GM19372 (cell line): ENCODE measurements at regions not wholly inside any gene's neighbourhood (a gene's known extent, or its start where the extent isn't known, plus 50 kb on each side); places are given as distances from the start of the nearest gene placed in this dataset.

Experiments used
- ATAC-seq: cut with Tn5 transposase; IDR thresholded peaks from one replicate; pipeline ENCODE4 v1.9.1; 2021; ENCODE audit warnings: mild to moderate bottlenecking, low read depth, moderate library complexity; ENCODE audit not compliant: unreplicated experiment

DNA sequence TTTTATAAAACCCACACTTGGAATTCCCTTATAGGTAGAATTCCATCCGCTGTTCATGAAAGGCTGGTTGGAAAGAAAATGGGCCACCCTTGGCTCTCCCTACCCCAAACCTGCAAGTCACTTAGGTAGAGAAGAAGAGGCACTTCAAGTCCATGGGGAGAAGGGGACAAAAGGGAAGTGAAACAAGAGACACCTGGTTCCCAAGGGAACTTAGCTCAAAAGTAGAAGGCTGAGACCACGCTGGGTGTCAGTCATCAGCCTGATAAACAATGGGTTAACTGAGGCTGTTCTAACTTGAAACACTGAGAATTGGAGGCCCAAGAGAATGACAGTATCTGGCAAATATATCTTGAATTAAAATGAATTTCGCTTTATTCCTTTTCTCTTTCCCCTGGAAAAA lies 330.8 kb upstream of the NFE2L3 start:
- ATAC-seq: no peak

DNA sequence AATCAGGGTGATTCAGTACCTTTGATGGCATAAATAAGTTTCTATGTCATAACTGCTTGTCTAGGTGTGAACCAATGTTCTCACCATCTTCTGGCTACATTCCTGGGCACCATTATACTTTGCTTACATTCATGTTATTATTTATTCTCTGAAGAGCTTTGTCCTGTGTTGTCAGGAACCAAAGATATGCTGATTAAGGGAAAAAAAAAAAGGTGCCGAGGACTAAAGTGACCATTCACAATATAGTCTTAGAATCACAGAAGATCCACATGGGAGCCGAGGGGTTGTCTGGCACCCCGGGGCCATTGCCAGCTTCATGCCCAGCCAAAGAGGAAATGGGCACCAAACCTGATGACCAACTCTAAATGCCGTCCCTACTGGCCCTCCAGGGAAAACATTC lies 329.2 kb upstream of the NFE2L3 start:
- no peak for ATAC-seq

DNA sequence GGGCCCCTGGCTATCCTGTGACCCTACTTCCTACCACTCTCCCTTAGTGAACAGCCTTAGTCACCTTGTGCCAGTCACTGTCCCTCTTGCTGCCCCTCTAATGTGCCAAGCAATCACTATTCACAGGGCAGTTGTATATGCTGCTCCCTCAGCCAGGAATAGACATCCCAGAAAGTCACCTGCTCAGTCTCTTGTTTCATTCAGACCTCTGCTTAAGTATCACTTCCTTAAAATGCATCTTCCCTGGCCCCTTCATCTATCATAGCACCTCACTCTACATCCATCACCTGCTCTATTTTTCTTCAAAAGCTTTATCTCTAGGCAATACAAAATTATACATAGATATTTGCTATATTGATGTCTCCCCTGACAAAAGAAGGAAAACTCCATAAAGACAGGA lies 328.4 kb upstream of the NFE2L3 start:
- no peak for ATAC-seq

DNA sequence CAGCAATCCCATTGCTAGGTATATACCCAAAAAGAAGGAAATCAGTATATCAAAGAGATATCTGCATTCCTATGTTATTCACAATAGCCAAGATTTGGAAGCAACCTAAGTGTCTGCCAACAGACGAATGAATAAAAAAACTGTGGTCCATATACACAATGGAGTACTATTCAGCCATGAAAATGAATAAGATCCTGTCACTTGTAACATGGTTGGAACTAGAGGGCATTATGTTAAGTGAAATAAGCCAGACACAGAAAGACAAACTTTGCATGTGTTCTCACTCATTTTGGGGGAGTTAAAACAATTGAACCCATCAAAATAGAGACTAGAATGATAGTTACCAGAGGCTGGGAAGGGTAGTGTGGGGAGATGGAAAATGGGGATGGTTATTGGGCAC lies 323.5 kb upstream of the NFE2L3 start:
- no peak for ATAC-seq

DNA sequence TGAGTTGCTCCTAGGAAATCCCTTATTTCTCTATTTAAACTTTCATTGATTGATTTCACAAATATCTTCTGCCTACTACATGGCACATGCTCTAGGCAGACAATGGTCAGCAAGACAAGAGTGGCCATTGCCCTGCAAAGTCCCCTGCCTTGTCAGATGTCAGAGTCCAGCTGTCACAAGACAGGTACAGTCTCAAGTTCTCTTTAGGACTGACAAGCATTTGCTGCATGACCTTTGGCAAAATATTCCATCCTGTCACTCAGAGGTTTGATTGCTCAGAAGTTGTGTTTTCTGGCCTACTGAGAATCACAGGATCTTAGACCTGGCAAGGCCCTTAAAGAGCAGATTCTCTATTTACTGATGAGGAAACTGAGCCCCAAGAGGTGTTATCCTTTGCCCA lies 322.3 kb upstream of the NFE2L3 start:
- ATAC-seq: no peak

DNA sequence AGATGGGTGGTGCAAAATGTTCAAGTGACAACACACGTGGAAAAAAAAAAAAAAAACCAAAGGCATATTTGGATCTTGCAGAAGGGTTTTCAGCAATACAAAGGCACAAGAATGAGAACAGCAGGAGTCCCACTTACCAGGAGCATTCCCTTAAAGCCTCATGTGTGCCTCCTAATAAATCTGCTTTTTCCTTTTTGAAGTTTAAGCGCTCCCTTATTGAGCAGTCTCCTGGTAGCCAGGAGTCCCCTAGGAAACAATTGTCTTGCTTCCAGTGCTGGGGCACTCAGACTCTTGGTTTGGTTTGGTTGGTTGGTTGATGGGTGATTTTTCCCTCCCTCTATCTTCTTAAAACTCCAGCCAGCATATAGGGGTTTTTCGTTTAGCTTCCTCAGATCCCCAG lies 321.8 kb upstream of the NFE2L3 start:
- ATAC-seq: no peak

DNA sequence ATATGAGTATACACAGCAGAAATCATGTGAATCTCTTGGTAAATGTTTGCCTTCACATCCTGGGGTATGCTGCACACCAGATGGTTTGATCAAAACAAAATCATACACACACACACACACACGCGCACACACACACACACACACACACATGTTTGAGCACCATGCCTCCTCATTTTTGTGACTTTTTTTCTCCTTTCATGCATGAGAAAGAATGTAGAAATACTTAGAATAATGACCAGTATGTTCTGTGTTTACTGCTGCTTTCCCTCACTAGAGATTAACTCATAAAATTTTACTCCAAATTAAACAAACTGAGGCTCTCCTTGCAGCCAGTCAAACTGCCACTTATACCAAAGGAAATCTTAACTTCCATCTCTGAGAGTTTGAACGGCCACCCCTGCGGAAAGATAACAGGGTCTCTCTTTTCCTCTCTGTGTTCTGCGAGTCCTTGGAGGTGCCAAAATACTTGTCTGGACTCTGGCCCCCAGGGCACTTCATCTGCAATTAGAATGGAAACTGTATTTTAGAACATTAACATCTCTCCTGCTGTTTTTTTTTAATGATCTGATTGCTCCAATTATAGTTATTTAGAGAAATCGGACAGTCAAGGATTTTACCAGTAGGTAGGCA lies 320.8 kb upstream of the NFE2L3 start:
- ATAC-seq: no peak

DNA sequence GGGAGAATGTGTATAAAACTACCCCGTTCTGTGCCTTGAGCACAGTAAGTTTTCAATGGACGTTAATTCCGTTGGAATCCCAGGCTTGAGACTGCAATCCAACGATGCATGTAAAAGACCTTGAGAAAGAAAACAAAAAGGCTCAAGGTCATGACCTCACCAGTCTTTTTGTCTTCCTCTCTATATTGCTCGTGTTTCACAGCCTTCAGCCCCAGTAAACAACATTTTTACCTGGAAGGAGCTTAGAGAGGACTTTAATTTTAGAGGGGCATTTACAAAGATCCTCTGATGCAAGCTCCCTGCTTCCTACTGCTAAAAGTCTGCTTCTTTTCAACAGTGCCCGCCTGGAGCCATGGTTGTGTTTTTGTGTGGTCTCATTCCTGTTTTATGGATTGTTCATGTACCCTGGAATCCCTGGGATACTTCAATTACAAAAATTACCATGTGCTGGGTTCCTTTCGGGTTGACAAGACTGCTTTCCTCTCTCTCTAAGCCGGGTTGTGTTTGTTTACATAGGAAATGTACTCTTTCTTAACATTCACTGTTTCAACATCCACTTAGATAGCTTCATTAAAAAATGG lies 320.1 kb upstream of the NFE2L3 start:
- no peak for ATAC-seq

DNA sequence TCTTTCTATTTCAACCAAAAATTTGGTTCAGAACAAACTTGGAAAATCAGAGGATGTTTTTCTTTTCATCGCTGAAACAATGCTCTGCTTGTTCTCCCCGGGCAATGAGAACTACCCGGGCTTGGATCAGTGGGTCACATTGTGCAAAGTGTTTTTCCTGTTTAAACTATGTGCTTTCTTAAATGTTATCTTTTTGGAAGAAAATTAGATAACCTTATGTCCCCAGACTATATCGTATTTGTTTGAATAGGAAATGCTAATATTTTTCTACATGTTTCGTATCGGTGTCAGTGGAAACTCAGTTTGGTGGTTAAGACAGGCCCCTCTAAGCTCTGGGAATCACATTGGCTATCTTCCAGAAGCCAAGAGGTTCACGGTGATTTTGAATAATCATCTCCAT lies 319.5 kb upstream of the NFE2L3 start:
- ATAC-seq: no peak

DNA sequence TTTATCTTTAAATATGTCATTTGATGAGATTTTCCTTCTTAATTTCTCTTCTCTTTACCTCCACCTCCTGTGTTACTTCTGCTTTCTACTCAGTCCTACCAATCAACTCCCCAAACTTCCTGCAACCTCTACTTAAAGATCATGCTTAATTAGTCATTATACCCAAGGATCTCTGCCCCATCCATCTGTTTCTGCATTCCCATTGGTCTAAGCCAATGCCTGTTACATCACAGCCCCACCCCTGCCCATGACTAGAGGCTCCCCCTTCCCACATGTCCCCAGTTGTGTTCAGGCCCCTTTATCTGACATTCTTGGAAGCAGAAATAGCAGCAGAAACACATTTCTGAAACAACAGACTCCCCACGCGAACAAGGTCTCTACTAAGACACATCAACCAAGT lies 319.1 kb upstream of the NFE2L3 start:
- no peak for ATAC-seq

DNA sequence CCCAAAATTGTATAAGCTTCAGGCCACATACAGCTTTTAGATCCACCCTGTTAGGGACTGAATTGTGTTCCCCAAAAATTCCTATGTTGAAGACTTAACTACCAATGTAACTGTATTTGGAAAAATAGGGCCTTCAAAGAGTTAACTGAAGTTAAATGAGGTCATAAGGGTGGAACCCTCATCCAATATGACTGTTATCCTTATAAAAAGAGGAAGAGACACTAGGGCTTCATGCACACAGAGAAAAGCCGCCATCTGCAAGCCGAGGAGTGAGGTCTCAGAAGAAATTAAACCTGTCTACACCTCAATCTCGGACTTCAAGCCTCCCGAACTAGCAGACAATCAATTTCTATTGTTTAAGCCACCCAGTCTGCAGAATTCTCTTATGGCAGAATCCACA lies 317.9 kb upstream of the NFE2L3 start:
- ATAC-seq: no peak

DNA sequence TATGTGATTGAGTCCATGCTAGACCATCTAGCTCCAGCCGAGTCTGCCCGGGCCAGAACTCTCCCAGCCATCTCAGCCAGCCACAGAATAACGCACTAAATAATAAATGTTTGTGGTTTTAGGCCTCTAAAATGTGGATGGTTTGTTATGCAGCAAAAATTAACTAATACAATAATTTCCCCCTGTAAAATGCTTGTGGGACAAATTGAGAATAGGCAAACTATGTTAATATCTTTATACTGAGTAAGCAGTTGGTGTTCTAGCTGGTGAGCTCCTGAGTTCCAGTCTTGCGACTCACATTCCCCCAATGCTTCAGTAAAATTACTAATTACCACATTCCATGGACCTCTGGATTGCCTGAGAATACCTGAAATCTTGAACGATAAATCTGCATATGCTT lies 316.8 kb upstream of the NFE2L3 start:
- no peak for ATAC-seq

DNA sequence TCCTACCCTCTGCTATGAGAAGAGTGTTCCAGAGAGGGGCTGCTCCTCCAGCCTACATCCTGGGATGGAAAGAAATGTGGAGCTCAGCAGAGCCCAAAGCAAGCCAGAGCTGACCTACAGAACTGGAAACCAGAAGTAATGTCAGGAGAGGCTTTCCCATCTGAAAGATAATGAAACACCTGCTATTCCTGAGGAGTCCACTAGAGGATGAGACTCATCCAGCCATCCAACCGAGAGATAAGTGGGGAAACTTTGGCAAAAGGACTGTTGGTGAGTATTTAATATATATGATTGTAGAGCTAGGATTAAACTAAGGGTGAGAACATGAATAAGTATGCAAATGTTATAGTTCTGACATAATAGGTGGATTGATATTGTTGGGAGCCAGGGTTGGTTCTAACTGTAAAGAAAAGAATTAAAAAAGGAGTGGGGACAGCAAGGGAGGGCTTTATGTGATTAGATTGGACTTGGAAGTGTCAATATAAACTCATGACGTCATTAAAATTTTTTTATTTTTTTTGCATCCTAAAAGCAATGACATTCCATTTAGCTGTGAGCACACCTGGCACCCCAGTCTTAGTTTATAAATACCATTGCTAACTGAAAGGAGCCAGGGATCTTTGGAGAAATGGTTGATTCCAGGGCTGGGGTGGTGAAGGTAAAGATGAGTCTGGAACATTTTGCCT lies 312.8 kb upstream of the NFE2L3 start:
- no peak for ATAC-seq

DNA sequence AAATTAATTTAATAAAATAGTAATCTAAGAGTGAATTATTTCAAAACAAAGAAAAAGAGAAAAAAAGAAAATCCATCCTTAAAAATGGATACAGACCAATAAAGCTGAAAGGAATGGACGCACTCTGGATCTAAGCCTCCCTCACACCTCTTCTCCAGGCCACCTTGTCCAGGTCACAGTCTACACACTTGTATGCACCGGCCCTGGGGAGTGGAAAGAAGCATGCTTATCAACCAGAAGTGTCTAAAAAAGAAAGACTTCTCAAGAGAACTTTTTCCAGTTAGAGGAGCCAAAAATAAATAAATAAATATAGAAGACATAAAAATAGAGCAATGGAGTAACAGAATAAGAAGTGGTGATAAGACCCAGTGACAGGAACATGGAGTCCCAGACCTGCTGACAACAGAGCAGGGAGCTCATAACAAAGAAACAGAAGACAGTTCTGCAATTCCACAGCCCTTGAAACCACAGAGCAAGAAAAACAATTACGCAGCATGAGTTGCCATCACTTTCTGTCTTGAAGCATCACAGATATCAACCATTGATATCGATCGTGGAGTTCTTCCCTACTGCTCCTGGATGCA lies 311.7 kb upstream of the NFE2L3 start:
- ATAC-seq: no peak

DNA sequence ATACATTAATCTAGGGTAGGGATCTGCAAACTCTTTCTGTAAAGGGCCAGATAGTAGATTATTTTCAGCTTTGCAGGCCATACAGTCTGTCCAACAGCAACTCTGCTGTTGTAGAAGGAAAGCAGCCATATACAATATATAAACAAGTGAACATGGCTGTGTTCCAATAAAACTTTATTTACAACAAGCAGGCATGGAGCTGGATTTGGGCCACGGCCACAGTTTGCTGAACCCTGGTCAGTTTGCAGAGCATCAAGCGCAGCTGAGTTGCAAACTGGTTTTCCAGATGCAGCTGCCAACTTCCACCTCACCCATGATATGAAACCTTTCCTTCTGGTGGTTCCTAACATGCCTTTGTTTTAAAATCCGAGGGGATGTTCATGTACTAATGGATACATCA lies 310.4 kb upstream of the NFE2L3 start:
- no peak for ATAC-seq

DNA sequence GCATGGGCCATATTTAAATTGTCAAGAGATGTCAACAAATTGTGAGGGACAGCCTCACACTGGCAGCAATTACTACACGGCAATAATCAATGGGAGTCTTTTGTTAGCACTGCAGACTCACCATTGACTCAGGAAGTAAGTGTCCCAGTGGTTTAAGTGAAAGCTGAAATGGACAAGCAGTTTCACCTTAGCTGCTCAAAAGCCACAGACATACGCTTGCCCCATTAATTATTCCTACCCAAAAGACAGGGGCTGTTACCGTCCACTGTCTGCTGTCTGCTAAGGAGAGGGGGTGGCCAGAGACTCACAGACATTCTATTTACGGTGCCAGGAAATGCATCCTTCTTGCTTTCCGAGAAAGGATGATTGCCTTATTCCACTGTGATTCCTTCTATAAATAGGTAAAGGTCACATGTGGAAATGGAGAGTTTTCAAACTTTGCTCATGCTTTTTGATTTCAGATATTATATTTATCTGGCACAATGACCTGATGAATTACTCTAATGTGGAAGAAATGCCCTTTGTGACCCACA lies 309.7 kb upstream of the NFE2L3 start:
- ATAC-seq: no peak

DNA sequence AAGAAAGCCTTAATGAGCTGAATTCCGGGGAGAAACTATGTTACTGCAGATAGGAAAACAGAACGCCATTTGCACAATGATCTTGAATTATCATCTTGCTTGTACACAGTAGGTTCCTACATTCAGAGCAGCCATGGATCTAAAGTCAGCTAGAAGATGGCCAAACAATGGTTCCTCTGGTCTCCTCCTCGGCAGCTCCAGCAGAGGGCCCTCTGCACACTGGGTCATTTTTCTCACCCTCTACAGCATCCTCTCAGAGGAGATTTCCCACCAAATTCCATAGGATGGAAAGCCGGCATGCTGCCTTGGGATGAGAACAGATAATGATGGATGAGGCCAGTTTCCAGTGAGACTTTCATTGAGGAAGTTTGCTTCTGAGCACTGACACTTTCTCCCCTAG lies 308.5 kb upstream of the NFE2L3 start:
- ATAC-seq: no peak

DNA sequence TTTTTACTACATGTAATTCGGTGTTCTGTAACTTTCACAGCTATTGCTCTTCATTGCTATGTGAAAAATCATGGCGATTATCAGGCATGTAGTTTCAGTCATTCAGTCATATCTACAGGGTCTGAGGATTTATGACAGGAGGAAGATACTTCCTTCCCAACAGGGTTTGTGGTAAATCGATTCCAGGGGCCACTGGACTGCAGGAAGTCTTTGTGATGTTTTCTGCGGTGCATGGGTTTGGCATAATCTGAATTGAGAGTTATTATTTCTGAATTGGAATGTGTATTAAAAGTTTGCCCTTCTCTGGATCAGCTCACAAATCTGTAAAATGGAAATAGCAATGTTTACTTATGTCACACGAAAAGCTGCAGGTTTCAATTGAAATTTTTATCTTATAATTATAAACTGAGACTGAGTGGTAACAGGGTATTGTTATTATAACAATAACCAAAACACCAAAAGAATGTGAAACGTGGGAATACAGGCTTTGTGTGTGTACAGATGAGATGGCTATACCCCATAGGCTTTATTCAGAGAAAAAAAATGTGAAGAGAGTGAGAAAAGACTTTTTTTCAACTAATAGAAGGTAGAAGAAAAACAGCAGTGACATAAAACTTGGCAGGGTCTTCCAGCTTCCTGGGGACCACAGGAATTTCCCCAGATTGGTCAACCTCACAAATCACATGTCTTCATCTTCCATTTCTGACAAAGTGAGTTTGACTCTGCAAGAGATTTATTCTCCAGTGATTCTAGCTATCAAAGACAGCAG lies 307.7 kb upstream of the NFE2L3 start:
- ATAC-seq: no peak

DNA sequence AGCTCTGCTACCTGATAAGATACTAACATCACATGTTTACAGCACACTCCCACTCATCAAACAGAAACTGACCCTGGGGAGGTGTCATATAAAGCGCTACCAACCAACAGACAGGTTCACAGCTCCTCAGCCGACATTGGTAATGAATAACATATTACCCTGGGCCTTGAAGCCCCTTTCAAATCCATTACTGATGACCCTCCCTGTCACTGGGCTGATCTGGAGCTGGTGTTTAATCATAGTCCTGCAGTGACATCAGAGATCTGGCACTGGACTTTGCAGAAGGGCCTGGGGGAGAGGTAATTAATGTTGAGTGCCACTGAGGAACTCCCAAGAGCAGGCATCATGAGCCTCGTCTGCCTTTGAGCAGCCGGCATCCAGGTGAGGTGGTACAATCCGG lies 306.5 kb upstream of the NFE2L3 start:
- ATAC-seq: no peak

DNA sequence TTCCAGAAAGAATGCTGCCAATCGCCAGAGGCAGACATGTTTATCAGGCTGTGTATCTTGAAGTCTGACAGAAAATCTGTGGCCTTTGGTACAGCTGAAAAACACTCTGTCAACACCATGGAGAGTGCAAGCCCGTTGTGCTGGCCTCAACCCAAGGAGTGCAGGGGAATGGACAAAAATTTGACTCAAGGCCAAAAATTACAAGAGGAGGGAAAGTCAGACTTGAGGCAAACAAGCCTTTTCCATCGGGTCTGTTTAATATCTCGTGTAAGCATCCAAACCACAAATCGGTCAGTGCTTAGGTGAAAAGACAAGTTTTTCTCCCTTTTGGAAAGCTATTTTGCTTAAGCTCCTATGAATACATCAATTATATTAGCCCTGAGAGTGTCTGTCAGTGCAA lies 305.3 kb upstream of the NFE2L3 start:
- no peak for ATAC-seq
